ENCODE measurements at regions not wholly inside any gene's neighbourhood (a gene's known extent, or its start where the extent isn't known, plus 50 kb on each side); places are given as distances from the start of the nearest gene placed in this dataset.

DNA sequence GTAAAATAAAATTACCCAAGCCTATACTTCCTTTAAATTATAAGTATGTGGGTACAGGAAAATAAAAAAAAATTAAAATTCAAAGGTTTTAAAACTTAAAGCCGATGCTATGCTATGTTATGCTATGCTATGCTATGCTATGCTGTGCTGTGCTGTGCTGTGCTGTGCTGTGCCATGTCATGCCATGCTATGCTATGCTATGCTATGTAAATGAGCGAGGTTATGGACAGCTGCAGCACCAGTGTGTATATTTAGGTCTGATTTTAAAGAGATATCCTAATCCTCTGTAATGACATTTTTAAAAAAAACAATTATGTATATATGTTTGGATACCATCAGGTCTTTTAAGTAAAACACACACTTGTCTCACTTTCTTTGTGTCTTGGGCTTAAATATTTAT, 1822.0 kb upstream of the SEL1L start:
- CTCF ChIA-PET = no interaction called here
- Mint-ChIP-seq H3K36me3 (no peaks in the 10 kb centered on the region), H3K4me3 (no peak overlapping the region), H3K9me3 (ENCODE audit: low read depth) (peaks cover 19% of the 10 kb centered on the region), H3K27me3 (no peaks in the 10 kb centered on the region), H3K27ac (no peak overlapping the region), H3K4me1 (no peaks in the 10 kb centered on the region)
- DNase-seq (no peak), ATAC-seq (no peak)

- CTCF ChIA-PET = no interaction called here
- no peak overlapping the region for H3K27ac Mint-ChIP-seq
- H3K4me3 Mint-ChIP-seq = no peak overlapping the region
- DNase-seq (no peak), ATAC-seq (no peak)
- H3K9me3 Mint-ChIP-seq (ENCODE audit: low read depth) = peaks cover 19% of the 10 kb centered on the region
- no peaks in the 10 kb centered on the region for H3K4me1 Mint-ChIP-seq
- no peaks in the 10 kb centered on the region for H3K36me3 Mint-ChIP-seq
- no peaks in the 10 kb centered on the region for H3K27me3 Mint-ChIP-seq
These were observed 1822.4 kb upstream of the SEL1L start for GRCh38 chr14:83356080-83356479.

DNA sequence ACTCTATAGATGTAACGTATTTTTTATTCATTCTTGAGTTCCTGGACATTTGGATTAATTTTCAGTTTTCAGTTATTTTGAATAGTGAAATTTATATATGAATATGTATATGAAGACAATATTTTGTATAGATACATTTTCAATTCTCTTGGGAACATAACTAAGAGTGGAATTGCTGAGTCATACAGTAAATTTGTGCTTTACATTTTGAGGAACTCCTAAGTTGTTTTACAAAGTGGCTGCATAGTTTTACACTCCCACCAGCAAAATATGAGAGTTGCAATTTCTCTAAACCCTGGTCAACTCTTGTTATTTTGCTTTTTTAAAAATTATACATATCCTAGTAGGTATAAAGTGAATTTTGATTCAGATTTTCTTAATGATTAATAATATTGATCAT, 1838.6 kb upstream of the SEL1L start:
- DNase-seq (no peak), ATAC-seq (no peak)
- no peaks in the 10 kb centered on the region for H3K27me3 Mint-ChIP-seq
- H3K27ac Mint-ChIP-seq = no peak overlapping the region
- H3K9me3 Mint-ChIP-seq (ENCODE audit: low read depth) = peaks cover 3% of the 10 kb centered on the region
- CTCF ChIA-PET = no interaction called here
- no peak overlapping the region for H3K4me3 Mint-ChIP-seq
- H3K36me3 Mint-ChIP-seq = peaks cover 1% of the 10 kb centered on the region
- H3K4me1 Mint-ChIP-seq = no peaks in the 10 kb centered on the region

DNA sequence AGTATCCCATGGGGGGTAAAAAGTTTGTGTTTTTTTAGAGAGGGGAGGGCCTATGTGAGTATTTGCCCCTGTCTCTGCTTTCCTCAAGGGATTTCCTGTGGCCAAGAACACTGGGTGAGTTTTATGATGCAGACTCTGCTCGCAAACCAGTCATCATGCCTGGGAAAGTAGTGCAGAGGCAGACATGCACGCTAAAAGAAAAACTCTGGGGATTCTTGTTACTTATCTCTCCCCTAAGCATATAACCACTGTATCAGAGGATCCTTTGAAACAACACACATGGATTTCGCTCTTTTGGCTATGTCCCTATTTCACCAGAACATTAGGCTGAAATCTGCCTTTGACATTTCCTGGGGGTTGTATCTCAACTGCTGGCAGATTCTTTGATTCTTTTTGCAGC, 1845.8 kb upstream of the SEL1L start:
- CTCF ChIA-PET = no interaction called here
- H3K36me3 Mint-ChIP-seq = peaks cover 1% of the 10 kb centered on the region
- no peaks in the 10 kb centered on the region for H3K27me3 Mint-ChIP-seq
- H3K4me1 Mint-ChIP-seq = no peaks in the 10 kb centered on the region
- DNase-seq = no peak
- H3K4me3 Mint-ChIP-seq = no peak overlapping the region
- H3K9me3 Mint-ChIP-seq (ENCODE audit: low read depth) = peaks cover 11% of the 10 kb centered on the region
- H3K27ac Mint-ChIP-seq = no peak overlapping the region
- ATAC-seq = no peak

GRCh38 chr14:83384253-83384652, 1850.6 kb upstream of the SEL1L start:
- ATAC-seq (no peak), DNase-seq (no peak)
- Mint-ChIP-seq H3K27ac (no peak overlapping the region), H3K9me3 (ENCODE audit: low read depth) (peaks cover 19% of the 10 kb centered on the region), H3K4me1 (no peaks in the 10 kb centered on the region), H3K27me3 (no peaks in the 10 kb centered on the region), H3K4me3 (no peak overlapping the region), H3K36me3 (peaks cover 1% of the 10 kb centered on the region)
- CTCF ChIA-PET = no interaction called here

DNA sequence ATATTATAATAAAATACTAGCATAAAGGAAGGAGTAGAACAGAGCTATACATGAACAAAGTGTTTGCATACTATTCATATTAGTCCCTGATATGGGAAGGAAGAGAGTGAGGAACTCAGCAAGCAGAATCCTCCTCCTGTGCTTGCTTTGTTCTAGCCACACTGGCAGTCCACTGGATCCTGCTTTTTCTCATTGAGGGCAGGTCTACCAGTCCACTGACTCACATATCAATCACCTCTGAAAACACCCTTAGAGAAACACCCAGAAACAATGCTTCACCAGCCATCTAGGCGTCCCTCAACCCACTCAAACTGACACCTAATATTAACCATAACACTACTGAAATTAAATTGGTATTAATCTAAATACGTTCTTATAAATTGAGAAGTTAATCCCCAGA, 1861.7 kb upstream of the SEL1L start:
- H3K4me3 Mint-ChIP-seq = no peak overlapping the region
- no peaks in the 10 kb centered on the region for H3K4me1 Mint-ChIP-seq
- H3K36me3 Mint-ChIP-seq = no peaks in the 10 kb centered on the region
- peaks cover 2% of the 10 kb centered on the region for H3K9me3 Mint-ChIP-seq (ENCODE audit: low read depth)
- CTCF ChIA-PET = no interaction called here
- H3K27ac Mint-ChIP-seq = no peak overlapping the region
- no peaks in the 10 kb centered on the region for H3K27me3 Mint-ChIP-seq
- no peak for DNase-seq
- ATAC-seq = no peak

DNA sequence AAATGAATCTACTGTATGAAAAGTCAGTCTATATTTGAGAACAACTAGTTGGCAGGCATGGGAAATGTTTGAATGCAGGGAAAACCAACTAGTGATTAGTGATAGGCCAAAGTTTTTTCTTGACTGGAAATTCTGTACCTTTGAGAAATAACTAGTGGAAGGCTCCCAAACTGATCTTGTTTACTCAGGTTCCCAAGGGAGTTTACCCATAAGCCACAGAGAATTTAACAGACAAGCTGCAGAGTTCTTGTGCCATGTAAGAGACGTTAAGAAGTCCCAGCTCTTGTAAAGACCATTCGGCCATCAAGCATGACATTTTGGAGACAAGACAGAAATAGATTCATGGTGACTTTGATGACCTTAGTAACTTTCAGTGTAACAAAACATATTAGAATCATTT, 1882.8 kb upstream of the SEL1L start:
- no peak for DNase-seq
- ATAC-seq = no peak
- CTCF ChIA-PET = no interaction called here
- Mint-ChIP-seq H3K9me3 (ENCODE audit: low read depth) (peaks cover 6% of the 10 kb centered on the region), H3K4me3 (no peak overlapping the region), H3K27ac (no peak overlapping the region), H3K27me3 (no peaks in the 10 kb centered on the region), H3K36me3 (no peaks in the 10 kb centered on the region), H3K4me1 (no peaks in the 10 kb centered on the region)

- Mint-ChIP-seq H3K4me3 (no peak overlapping the region), H3K4me1 (no peaks in the 10 kb centered on the region), H3K9me3 (ENCODE audit: low read depth) (no peaks in the 10 kb centered on the region), H3K27ac (no peak overlapping the region), H3K27me3 (no peaks in the 10 kb centered on the region), H3K36me3 (no peaks in the 10 kb centered on the region)
- DNase-seq (no peak), ATAC-seq (no peak)
- CTCF ChIA-PET = no interaction called here
These were observed 1885.8 kb upstream of the SEL1L start for GRCh38 chr14:83419420-83419819.

DNA sequence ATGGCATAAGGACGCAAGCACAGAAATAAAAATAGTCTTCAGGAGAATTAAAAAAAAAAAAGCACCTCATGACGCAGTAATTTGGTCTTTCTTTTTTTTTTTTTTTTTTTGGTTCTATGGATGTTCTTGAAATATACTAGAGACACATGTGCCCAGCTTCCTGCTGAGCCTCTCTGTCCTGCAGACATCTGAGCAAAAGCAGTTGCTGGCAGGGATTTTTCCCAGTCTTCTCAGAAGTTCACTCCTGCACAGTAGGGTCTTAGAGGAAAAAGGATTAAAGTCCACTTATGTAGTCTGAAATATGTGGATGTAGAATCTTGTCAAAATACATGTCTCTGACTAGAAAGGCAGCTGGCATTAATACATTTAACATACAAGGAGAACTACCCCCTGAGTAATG, 1888.1 kb upstream of the SEL1L start:
- DNase-seq (no peak), ATAC-seq (no peak)
- CTCF ChIA-PET = no interaction called here
- Mint-ChIP-seq H3K9me3 (ENCODE audit: low read depth) (peaks cover 2% of the 10 kb centered on the region), H3K36me3 (no peaks in the 10 kb centered on the region), H3K4me3 (no peak overlapping the region), H3K27me3 (no peaks in the 10 kb centered on the region), H3K27ac (no peak overlapping the region), H3K4me1 (no peaks in the 10 kb centered on the region)

DNA sequence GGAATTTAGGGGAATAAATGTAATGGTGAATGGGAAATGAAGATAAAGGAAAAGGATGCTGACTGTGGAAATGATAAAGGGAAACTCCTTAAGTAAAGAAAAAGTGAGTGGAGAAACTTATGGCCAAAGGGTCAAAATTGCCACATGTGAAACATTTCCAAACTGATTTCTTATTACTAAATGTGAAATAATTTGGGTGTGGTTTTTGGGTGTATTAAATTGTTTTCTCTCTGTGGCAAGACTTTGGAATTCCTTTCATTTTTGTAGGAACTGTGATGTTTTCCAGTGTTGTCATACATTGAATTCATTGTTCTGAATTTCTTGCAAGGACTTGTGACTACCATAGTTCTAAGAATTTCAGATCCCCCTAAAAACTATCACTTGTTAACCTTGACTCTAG, 1891.5 kb upstream of the SEL1L start:
- CTCF ChIA-PET = no interaction called here
- no peaks in the 10 kb centered on the region for H3K27me3 Mint-ChIP-seq
- H3K9me3 Mint-ChIP-seq (ENCODE audit: low read depth) = peaks cover 7% of the 10 kb centered on the region
- no peak overlapping the region for H3K4me3 Mint-ChIP-seq
- no peaks in the 10 kb centered on the region for H3K36me3 Mint-ChIP-seq
- ATAC-seq (no peak), DNase-seq (no peak)
- H3K4me1 Mint-ChIP-seq = no peaks in the 10 kb centered on the region
- H3K27ac Mint-ChIP-seq = no peak overlapping the region

DNA sequence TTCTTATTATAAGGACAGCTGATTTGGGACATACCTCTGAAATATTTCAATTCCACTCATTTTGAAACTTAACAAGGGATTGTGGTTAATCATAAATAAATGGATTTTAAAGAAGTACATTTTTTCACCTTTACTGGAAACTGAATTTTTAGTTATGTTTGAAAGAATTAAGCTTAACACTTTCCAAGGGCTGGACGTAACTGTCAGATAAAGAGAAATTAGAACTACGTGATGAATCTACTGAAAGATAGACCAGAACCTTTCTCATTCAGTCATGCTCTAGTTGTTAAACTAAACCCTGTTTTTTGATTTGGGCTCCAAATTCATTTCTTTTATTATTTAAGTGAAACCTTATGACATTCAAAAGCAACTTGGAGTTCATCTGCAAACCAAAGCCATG, 1892.1 kb upstream of the SEL1L start:
- DNase-seq (no peak), ATAC-seq (no peak)
- Mint-ChIP-seq H3K27ac (no peak overlapping the region), H3K4me1 (no peaks in the 10 kb centered on the region), H3K9me3 (ENCODE audit: low read depth) (peaks cover 7% of the 10 kb centered on the region), H3K36me3 (no peaks in the 10 kb centered on the region), H3K27me3 (no peaks in the 10 kb centered on the region), H3K4me3 (no peak overlapping the region)
- CTCF ChIA-PET = no interaction called here

- CTCF ChIA-PET = no interaction called here
- Mint-ChIP-seq H3K4me1 (no peaks in the 10 kb centered on the region), H3K36me3 (no peaks in the 10 kb centered on the region), H3K4me3 (no peak overlapping the region), H3K27ac (no peak overlapping the region), H3K27me3 (no peaks in the 10 kb centered on the region), H3K9me3 (ENCODE audit: low read depth) (peaks cover 11% of the 10 kb centered on the region)
- ATAC-seq = no peak
- no peak for DNase-seq
These were observed 1900.0 kb upstream of the SEL1L start for GRCh38 chr14:83433618-83434017.

GRCh38 chr14:83441801-83442200, 1908.1 kb upstream of the SEL1L start:
- Mint-ChIP-seq H3K36me3 (no peaks in the 10 kb centered on the region), H3K27me3 (no peaks in the 10 kb centered on the region), H3K27ac (no peak overlapping the region), H3K4me1 (no peaks in the 10 kb centered on the region), H3K4me3 (no peak overlapping the region), H3K9me3 (ENCODE audit: low read depth) (peaks cover 4% of the 10 kb centered on the region)
- ATAC-seq = no peak
- DNase-seq = no peak
- CTCF ChIA-PET = no interaction called here

GRCh38 chr14:83455561-83455960, 1921.9 kb upstream of the SEL1L start:
- ATAC-seq (no peak), DNase-seq (no peak)
- Mint-ChIP-seq H3K27me3 (no peaks in the 10 kb centered on the region), H3K36me3 (no peaks in the 10 kb centered on the region), H3K4me1 (no peaks in the 10 kb centered on the region), H3K9me3 (ENCODE audit: low read depth) (peaks cover 9% of the 10 kb centered on the region), H3K4me3 (no peak overlapping the region), H3K27ac (no peak overlapping the region)
- CTCF ChIA-PET = no interaction called here

- Mint-ChIP-seq H3K9me3 (ENCODE audit: low read depth) (peaks cover 6% of the 10 kb centered on the region), H3K27me3 (no peaks in the 10 kb centered on the region), H3K4me1 (no peaks in the 10 kb centered on the region), H3K36me3 (no peaks in the 10 kb centered on the region), H3K27ac (no peak overlapping the region), H3K4me3 (no peak overlapping the region)
- ATAC-seq (no peak), DNase-seq (no peak)
- CTCF ChIA-PET = no interaction called here
These were observed 1927.9 kb upstream of the SEL1L start for GRCh38 chr14:83461521-83461920.

Data from activated CD8-positive, alpha-beta memory T cell treated with anti-CD3 and anti-CD28 coated beads, Interleukin-2, amount 10 ng/mL, durations not matched to agents 7 days and 5 days (primary cell).